ENCODE measurements at regions not wholly inside any gene's neighbourhood (a gene's known extent, or its start where the extent isn't known, plus 50 kb on each side); places are given as distances from the start of the nearest gene placed in this dataset.

- in situ Hi-C loops (cut with MboI; ENCODE audit: low pct_ligation_motif_present in 1 of 4, low pct_unique_long_range_greater_than_20kb in 1 of 4, low sequenced_read_pairs in 3 of 4) (no loop called here), intact Hi-C loops (cut with DNase I; ENCODE audit: low total_unique reads) (no loop called here)
- no peak overlapping the region for H3K27ac ChIP-seq
- no peak for DNase-seq
- H3K36me3 ChIP-seq = no peaks in the 10 kb centered on the region
- no peaks in the 10 kb centered on the region for H3K9me3 ChIP-seq
- H3K27me3 ChIP-seq = no peaks in the 10 kb centered on the region
- H3K4me3 ChIP-seq = no peak overlapping the region
- TF ChIP-seq POLR2AphosphoS5 (IDR thresholded peaks at IDR 0.05) = no peak
- TF ChIP-seq EP300 (IDR thresholded peaks at IDR 0.05; ENCODE audit: low read depth) = no peak
- TF ChIP-seq CTCF (IDR thresholded peaks at IDR 0.05) = no peak
- no peak for TF ChIP-seq POLR2A (IDR thresholded peaks at IDR 0.05)
- WGBS, 2 donors (ENCODE audit: low coverage in 1 of 2) = 55 to 60% methylated on average over 2 to 6 of the region's 11 CpGs
- H3K4me1 ChIP-seq = no peaks in the 10 kb centered on the region
Measured at GRCh38 chr2:773256-774160, 96.3 kb upstream of the TMEM18 start.

- TF ChIP-seq CTCF (IDR thresholded peaks at IDR 0.05) = no peak
- TF ChIP-seq POLR2A (IDR thresholded peaks at IDR 0.05) = no peak
- no peak for TF ChIP-seq POLR2AphosphoS5 (IDR thresholded peaks at IDR 0.05)
- TF ChIP-seq EP300 (IDR thresholded peaks at IDR 0.05; ENCODE audit: low read depth) = no peak
- Histone ChIP-seq H3K4me1 (no peaks in the 10 kb centered on the region), H3K36me3 (no peaks in the 10 kb centered on the region), H3K27ac (no peak overlapping the region), H3K27me3 (no peaks in the 10 kb centered on the region), H3K9me3 (no peaks in the 10 kb centered on the region), H3K4me3 (no peak overlapping the region)
- no peak for DNase-seq
- in situ Hi-C loops (cut with MboI; ENCODE audit: low pct_ligation_motif_present in 1 of 4, low pct_unique_long_range_greater_than_20kb in 1 of 4, low sequenced_read_pairs in 3 of 4) = no loop called here
- intact Hi-C loops (cut with DNase I; ENCODE audit: low total_unique reads) = no loop called here
- 77% methylated on average over 12 of the region's 12 CpGs; no CpG with 5 or more reads in 1 of the 2 donors for WGBS, 2 donors (ENCODE audit: low coverage in 1 of 2)
Measured at GRCh38 chr2:771538-771937, 94.3 kb upstream of the TMEM18 start.

DNA sequence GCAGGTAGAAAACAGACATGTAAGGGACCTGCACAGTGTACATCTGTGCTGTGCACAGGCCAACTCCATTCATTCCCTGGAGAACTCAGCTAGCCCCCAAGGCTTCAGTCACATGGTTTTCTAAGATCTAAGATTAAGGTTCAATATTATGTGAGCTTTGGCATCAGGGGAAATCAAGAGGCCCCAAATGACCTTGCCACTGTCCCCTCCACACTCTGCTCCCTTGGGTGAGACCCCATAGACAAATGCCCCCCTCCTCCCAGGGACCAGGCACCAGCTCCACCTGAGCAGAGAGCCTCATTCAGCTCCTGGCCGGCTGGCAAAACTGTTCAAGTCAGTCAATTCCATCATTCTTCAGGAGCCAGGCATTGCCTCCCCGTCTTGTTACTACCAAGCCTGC lies 93.6 kb upstream of the TMEM18 start:
- Histone ChIP-seq H3K9me3 (no peaks in the 10 kb centered on the region), H3K27ac (no peak overlapping the region), H3K27me3 (no peaks in the 10 kb centered on the region), H3K4me1 (no peaks in the 10 kb centered on the region), H3K36me3 (no peaks in the 10 kb centered on the region), H3K4me3 (no peak overlapping the region)
- DNase-seq = no peak
- no peak for TF ChIP-seq EP300 (IDR thresholded peaks at IDR 0.05; ENCODE audit: low read depth)
- no peak for TF ChIP-seq POLR2A (IDR thresholded peaks at IDR 0.05)
- no peak for TF ChIP-seq POLR2AphosphoS5 (IDR thresholded peaks at IDR 0.05)
- no peak for TF ChIP-seq CTCF (IDR thresholded peaks at IDR 0.05)
- in situ Hi-C loops (cut with MboI; ENCODE audit: low pct_ligation_motif_present in 1 of 4, low pct_unique_long_range_greater_than_20kb in 1 of 4, low sequenced_read_pairs in 3 of 4) = no loop called here
- intact Hi-C loops (cut with DNase I; ENCODE audit: low total_unique reads) = loop anchor here (1.0 kb wide), 1 partner anchor 24 kb away; no protein-coding TSS in a partner anchor
- WGBS, 2 donors (ENCODE audit: low coverage in 1 of 2) = 80 to 100% methylated on average over 1 to 2 of the region's 2 CpGs

GRCh38 chr2:769771-770170 lies 92.6 kb upstream of the TMEM18 start:
- Histone ChIP-seq H3K9me3 (no peaks in the 10 kb centered on the region), H3K4me1 (no peaks in the 10 kb centered on the region), H3K27ac (no peak overlapping the region), H3K36me3 (no peaks in the 10 kb centered on the region), H3K4me3 (no peak overlapping the region), H3K27me3 (no peaks in the 10 kb centered on the region)
- TF ChIP-seq POLR2A (IDR thresholded peaks at IDR 0.05) = no peak
- no peak for TF ChIP-seq EP300 (IDR thresholded peaks at IDR 0.05; ENCODE audit: low read depth)
- TF ChIP-seq CTCF (IDR thresholded peaks at IDR 0.05) = no peak
- TF ChIP-seq POLR2AphosphoS5 (IDR thresholded peaks at IDR 0.05) = no peak
- no peak for DNase-seq
- WGBS, 2 donors (ENCODE audit: low coverage in 1 of 2) = 61 to 67% methylated on average over 1 to 2 of the region's 2 CpGs
- intact Hi-C loops (cut with DNase I; ENCODE audit: low total_unique reads) = loop anchor here (1.0 kb wide), 1 partner anchor 23 kb away; no protein-coding TSS in a partner anchor
- in situ Hi-C loops (cut with MboI; ENCODE audit: low pct_ligation_motif_present in 1 of 4, low pct_unique_long_range_greater_than_20kb in 1 of 4, low sequenced_read_pairs in 3 of 4) = no loop called here
